Suprapubic skin (tissue), 4 donors: ENCODE measurements at regions not wholly inside any gene's neighbourhood (a gene's known extent, or its start where the extent isn't known, plus 50 kb on each side); places are given as distances from the start of the nearest gene placed in this dataset.

Experiments used
- DNase-seq, 2 donors: peaks; one replicate each; pipeline ENCODE4 v3.0.0-alpha.2; 2019; ENCODE audit warnings: low spot score in 2 of 2
- H3K27ac ChIP-seq: fragments of 200-600 bp; sonication (generic); one replicate; pipeline ENCODE4 v1.5.1; 2019
- H3K27me3 ChIP-seq: fragments of 200-600 bp; sonication (generic); one replicate; pipeline ENCODE4 v1.5.1; 2019
- H3K36me3 ChIP-seq: fragments of 200-600 bp; sonication (generic); one replicate; pipeline ENCODE4 v1.5.1; 2019
- H3K4me1 ChIP-seq: fragments of 200-600 bp; sonication (generic); one replicate; pipeline ENCODE4 v1.5.1; 2019
- H3K4me3 ChIP-seq: fragments of 200-600 bp; sonication (generic); one replicate; pipeline ENCODE4 v1.5.1; 2019; ENCODE audit warnings: mild to moderate bottlenecking
- H3K9me3 ChIP-seq: fragments of 200-600 bp; sonication (generic); one replicate; pipeline ENCODE4 v1.5.1; 2019
- CTCF ChIP-seq, 2 donors: fragments of 200-600 bp in 1 of 2; fragments of 450-650 bp in 1 of 2; sonication (generic) in 1 of 2; IDR thresholded peaks; one replicate each; pipeline ENCODE4 v1.5.1; 2016 to 2019; ENCODE audit warnings: antibody characterized with exemption in 2 of 2, mild to moderate bottlenecking in 1 of 2, moderate library complexity in 1 of 2
- EP300 ChIP-seq: sonication (generic); formaldehyde crosslinking; IDR thresholded peaks from one replicate; pipeline ENCODE4 v1.6.1; 2017; ENCODE audit warnings: antibody characterized with exemption
- POLR2A ChIP-seq, 2 donors: fragments of 450-650 bp; IDR thresholded peaks; one replicate each; pipeline ENCODE4 v1.6.1; 2017; ENCODE audit warnings: antibody characterized with exemption in 2 of 2, mild to moderate bottlenecking in 2 of 2, moderate library complexity in 2 of 2
- POLR2AphosphoS5 ChIP-seq, 3 donors: sonication (generic); formaldehyde crosslinking; IDR thresholded peaks; one replicate each; pipeline ENCODE4 v1.6.1; 2017; ENCODE audit warnings: antibody characterized with exemption in 3 of 3
- WGBS: methylation state at CpG from one replicate; pipeline ENCODE4 v1.1.5; 2018; 5-methylcytosine and 5-hydroxymethylcytosine counted together

GRCh38 chr2:121021685-121022084 is 263.3 kb downstream of the TFCP2L1 start:
- H3K27ac ChIP-seq: no peak overlapping the region
- no peak overlapping the region for H3K4me3 ChIP-seq
- no peak for TF ChIP-seq EP300
- no peak for TF ChIP-seq POLR2A (IDR thresholded peaks at IDR 0.05)
- TF ChIP-seq POLR2AphosphoS5 (IDR thresholded peaks at IDR 0.05): no peak
- no peak for TF ChIP-seq CTCF (IDR thresholded peaks at IDR 0.05)
- H3K27me3 ChIP-seq: no peaks in the 10 kb centered on the region
- DNase-seq: no peak
- no peaks in the 10 kb centered on the region for H3K9me3 ChIP-seq
- H3K36me3 ChIP-seq: no peaks in the 10 kb centered on the region
- 62% methylated on average over 7 of the region's 7 CpGs for WGBS
- H3K4me1 ChIP-seq: peaks cover 6% of the 10 kb centered on the region

- H3K4me1 ChIP-seq: no peaks in the 10 kb centered on the region
- H3K27me3 ChIP-seq: no peaks in the 10 kb centered on the region
- no peaks in the 10 kb centered on the region for H3K36me3 ChIP-seq
- no peak for DNase-seq
- TF ChIP-seq POLR2A (IDR thresholded peaks at IDR 0.05) (no peak), POLR2AphosphoS5 (IDR thresholded peaks at IDR 0.05) (no peak)
- WGBS: 78% methylated on average over 1 of the region's 1 CpG
- no peaks in the 10 kb centered on the region for H3K9me3 ChIP-seq
- no peak overlapping the region for H3K27ac ChIP-seq
- no peak overlapping the region for H3K4me3 ChIP-seq
Measured at GRCh38 chr2:121028577-121028976, 256.4 kb downstream of the TFCP2L1 start.

- Histone ChIP-seq H3K27ac (no peak overlapping the region), H3K9me3 (no peaks in the 10 kb centered on the region), H3K4me3 (no peak overlapping the region), H3K27me3 (no peaks in the 10 kb centered on the region), H3K36me3 (no peaks in the 10 kb centered on the region), H3K4me1 (no peaks in the 10 kb centered on the region)
- TF ChIP-seq CTCF (IDR thresholded peaks at IDR 0.05) (no peak), POLR2A (IDR thresholded peaks at IDR 0.05) (no peak), POLR2AphosphoS5 (IDR thresholded peaks at IDR 0.05) (no peak), EP300 (no peak)
- no peak for DNase-seq
- 50% methylated on average over 3 of the region's 3 CpGs for WGBS
Measured at GRCh38 chr2:121030523-121030922, 254.5 kb downstream of the TFCP2L1 start.

GRCh38 chr2:121031568-121032340 is 253.2 kb downstream of the TFCP2L1 start:
- 93% methylated on average over 10 of the region's 12 CpGs for WGBS
- Histone ChIP-seq H3K27ac (no peak overlapping the region), H3K36me3 (no peaks in the 10 kb centered on the region), H3K9me3 (no peaks in the 10 kb centered on the region), H3K27me3 (no peaks in the 10 kb centered on the region), H3K4me3 (no peak overlapping the region), H3K4me1 (no peaks in the 10 kb centered on the region)
- no peak for DNase-seq
- TF ChIP-seq POLR2A (IDR thresholded peaks at IDR 0.05) (no peak), CTCF (IDR thresholded peaks at IDR 0.05) (no peak), EP300 (no peak), POLR2AphosphoS5 (IDR thresholded peaks at IDR 0.05) (no peak)

- TF ChIP-seq POLR2A (IDR thresholded peaks at IDR 0.05): no peak
- TF ChIP-seq CTCF (IDR thresholded peaks at IDR 0.05): no peak
- no peak for TF ChIP-seq POLR2AphosphoS5 (IDR thresholded peaks at IDR 0.05)
- no peak for TF ChIP-seq EP300
Measured at GRCh38 chr2:121033461-121033996, 251.5 kb downstream of the TFCP2L1 start.

More at GRCh38 chr2:121033461-121033996, 251.5 kb downstream of the TFCP2L1 start:
- no peak overlapping the region for H3K4me3 ChIP-seq
- peaks cover 4% of the 10 kb centered on the region for H3K4me1 ChIP-seq
- DNase-seq: no peak
- 58% methylated on average over 6 of the region's 7 CpGs for WGBS
- no peaks in the 10 kb centered on the region for H3K27me3 ChIP-seq
- H3K36me3 ChIP-seq: no peaks in the 10 kb centered on the region
- H3K9me3 ChIP-seq: no peaks in the 10 kb centered on the region
- no peak overlapping the region for H3K27ac ChIP-seq
